Smooth muscle cell (in vitro differentiated cells): ENCODE measurements at regions not wholly inside any gene's neighbourhood (a gene's known extent, or its start where the extent isn't known, plus 50 kb on each side); places are given as distances from the start of the nearest gene placed in this dataset.
"Not testable (repeated sequence)": the region's sequence is repeated elsewhere in the genome, so short reads cannot be mapped to it uniquely, and the experiment has no call there.

Experiments used
- DNase-seq: peaks from one replicate; lab custom pipeline; 2025; ENCODE audit not compliant: unreplicated experiment; lab: John Stamatoyannopoulos, UW
- H2AFZ ChIP-seq: fragments of 200-600 bp; sonication (generic); 2 replicates; pipeline ENCODE4 v1.6.0; 2016; ENCODE audit warnings: antibody characterized with exemption, low read depth, mild to moderate bottlenecking
- H3F3A ChIP-seq: fragments of 200-600 bp; sonication (generic); 2 replicates; pipeline ENCODE4 v1.6.0; 2017; ENCODE audit warnings: antibody characterized with exemption, low read depth
- H3K27ac ChIP-seq: fragments of 200-600 bp; sonication (generic); 2 replicates; pipeline ENCODE4 v1.5.1; 2016; ENCODE audit warnings: low read depth, mild to moderate bottlenecking
- H3K27me3 ChIP-seq: fragments of 200-600 bp; sonication (generic); 2 replicates; pipeline ENCODE4 v1.6.1; 2016; ENCODE audit warnings: low read depth, mild to moderate bottlenecking
- H3K36me3 ChIP-seq: fragments of 200-600 bp; sonication (generic); 2 replicates; pipeline ENCODE4 v1.5.1; 2016; ENCODE audit warnings: low read depth
- H3K4me1 ChIP-seq: fragments of 200-600 bp; sonication (generic); 2 replicates; pipeline ENCODE4 v1.5.1; 2016; ENCODE audit warnings: low read depth
- H3K4me2 ChIP-seq: fragments of 200-600 bp; sonication (generic); 2 replicates; pipeline ENCODE4 v1.6.0; 2016; ENCODE audit warnings: mild to moderate bottlenecking
- H3K4me3 ChIP-seq: fragments of 200-600 bp; sonication (generic); 2 replicates; pipeline ENCODE4 v1.5.1; 2016; ENCODE audit warnings: mild to moderate bottlenecking
- H3K79me2 ChIP-seq: fragments of 200-600 bp; sonication (generic); 2 replicates; pipeline ENCODE4 v1.6.0; 2016; ENCODE audit warnings: low read depth, mild to moderate bottlenecking
- H3K9ac ChIP-seq: fragments of 200-600 bp; sonication (generic); 2 replicates; pipeline ENCODE4 v1.6.0; 2016; ENCODE audit warnings: low read depth
- H3K9me3 ChIP-seq: fragments of 200-600 bp; sonication (generic); replicated peaks from 2 replicates; pipeline ENCODE4 v1.5.1; 2016; ENCODE audit warnings: low read depth
- H4K20me1 ChIP-seq: fragments of 200-600 bp; sonication (generic); 2 replicates; pipeline ENCODE4 v1.6.0; 2016; ENCODE audit warnings: low read depth
- WGBS: methylation state at CpG from one replicate; pipeline ENCODE4 v1.1.7; 2016; ENCODE audit warnings: low lambda C conversion rate; 5-methylcytosine and 5-hydroxymethylcytosine counted together
- TF ChIP-seq, protein P1 (sequence below): fragments of 200-600 bp; sonication (generic); IDR thresholded peaks from 2 replicates; pipeline ENCODE4 v1.5.1; 2017; ENCODE audit warnings: borderline replicate concordance, mild to moderate bottlenecking, antibody characterized with exemption; ENCODE audit not compliant: insufficient read depth, poor library complexity, severe bottlenecking

DNA sequence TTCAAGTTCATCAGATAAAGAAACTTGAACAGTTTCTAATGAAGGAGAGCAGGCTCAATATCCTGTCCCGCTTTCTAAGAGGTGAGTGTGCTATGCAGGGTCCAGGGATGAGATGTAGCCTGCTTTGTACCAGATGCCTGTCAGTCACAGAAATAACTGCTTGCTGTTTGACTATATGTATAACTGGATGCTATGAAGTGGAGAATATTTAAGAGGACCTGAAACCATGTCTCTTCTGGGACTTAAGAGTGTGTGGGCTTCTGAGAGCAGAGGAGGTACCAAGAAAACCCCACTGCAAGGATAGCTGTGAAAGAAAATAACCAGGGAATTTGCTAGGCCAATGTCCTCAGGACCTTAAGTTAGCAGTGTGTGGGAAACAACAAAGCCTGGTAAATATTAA lies 246.3 kb upstream of the RFC3 start:
- Histone ChIP-seq H3K4me1 (no peaks in the 10 kb centered on the region), H3K4me2 (no peak overlapping the region), H3F3A (no peaks in the 10 kb centered on the region), H3K79me2 (no peaks in the 10 kb centered on the region), H4K20me1 (no peaks in the 10 kb centered on the region), H3K27me3 (no peaks in the 10 kb centered on the region), H3K36me3 (no peaks in the 10 kb centered on the region), H3K4me3 (no peak overlapping the region), H2AFZ (no peak overlapping the region), H3K9ac (no peak overlapping the region), H3K27ac (no peak overlapping the region), H3K9me3 (no peaks in the 10 kb centered on the region)
- TF ChIP-seq, protein P1, sequence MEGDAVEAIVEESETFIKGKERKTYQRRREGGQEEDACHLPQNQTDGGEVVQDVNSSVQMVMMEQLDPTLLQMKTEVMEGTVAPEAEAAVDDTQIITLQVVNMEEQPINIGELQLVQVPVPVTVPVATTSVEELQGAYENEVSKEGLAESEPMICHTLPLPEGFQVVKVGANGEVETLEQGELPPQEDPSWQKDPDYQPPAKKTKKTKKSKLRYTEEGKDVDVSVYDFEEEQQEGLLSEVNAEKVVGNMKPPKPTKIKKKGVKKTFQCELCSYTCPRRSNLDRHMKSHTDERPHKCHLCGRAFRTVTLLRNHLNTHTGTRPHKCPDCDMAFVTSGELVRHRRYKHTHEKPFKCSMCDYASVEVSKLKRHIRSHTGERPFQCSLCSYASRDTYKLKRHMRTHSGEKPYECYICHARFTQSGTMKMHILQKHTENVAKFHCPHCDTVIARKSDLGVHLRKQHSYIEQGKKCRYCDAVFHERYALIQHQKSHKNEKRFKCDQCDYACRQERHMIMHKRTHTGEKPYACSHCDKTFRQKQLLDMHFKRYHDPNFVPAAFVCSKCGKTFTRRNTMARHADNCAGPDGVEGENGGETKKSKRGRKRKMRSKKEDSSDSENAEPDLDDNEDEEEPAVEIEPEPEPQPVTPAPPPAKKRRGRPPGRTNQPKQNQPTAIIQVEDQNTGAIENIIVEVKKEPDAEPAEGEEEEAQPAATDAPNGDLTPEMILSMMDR: no peak
- WGBS: 97% methylated on average over 1 of the region's 1 CpG
- DNase-seq: no peak

GRCh38 chr13:33572322-33572721 lies 245.6 kb upstream of the RFC3 start:
- not testable (repeated sequence) for H3K4me3 ChIP-seq, H3K9ac ChIP-seq, H3K4me1 ChIP-seq, DNase-seq, H3K4me2 ChIP-seq, H3K79me2 ChIP-seq, H3K9me3 ChIP-seq, H3F3A ChIP-seq, H4K20me1 ChIP-seq, H3K36me3 ChIP-seq, H3K27me3 ChIP-seq, H3K27ac ChIP-seq, H2AFZ ChIP-seq
- WGBS: 79% methylated on average over 2 of the region's 2 CpGs

DNA sequence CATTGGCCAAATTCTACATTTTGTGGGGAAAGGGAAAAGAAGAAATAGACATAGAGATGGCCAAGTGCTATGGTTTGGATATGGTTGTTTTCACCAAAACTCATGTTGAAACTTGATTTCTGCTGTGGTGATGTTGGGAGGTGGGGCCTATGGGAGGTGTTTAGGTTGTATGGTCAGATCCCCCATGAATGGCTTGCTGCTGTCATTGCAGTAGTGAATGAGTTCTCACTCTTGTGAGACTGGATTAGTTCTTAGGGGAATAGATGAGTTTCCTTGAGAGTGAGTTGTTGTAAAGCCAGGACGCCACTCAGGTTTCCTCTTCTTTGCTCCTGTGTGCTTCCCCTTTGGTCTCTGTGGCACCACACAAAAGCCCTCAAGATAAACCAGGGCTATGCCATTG lies 242.6 kb upstream of the RFC3 start:
- TF ChIP-seq, protein P1: no peak
- H3K4me1 ChIP-seq: peaks cover 3% of the 10 kb centered on the region
- H3K27ac ChIP-seq: no peak overlapping the region
- H3K79me2 ChIP-seq: no peaks in the 10 kb centered on the region
- no peak overlapping the region for H3K4me2 ChIP-seq
- H3K27me3 ChIP-seq: no peaks in the 10 kb centered on the region
- 100% methylated on average over 1 of the region's 1 CpG for WGBS
- no peaks in the 10 kb centered on the region for H4K20me1 ChIP-seq
- no peak for DNase-seq
- H3K4me3 ChIP-seq: no peak overlapping the region
- H3K9me3 ChIP-seq: no peaks in the 10 kb centered on the region
- H3F3A ChIP-seq: no peaks in the 10 kb centered on the region
- no peak overlapping the region for H2AFZ ChIP-seq
- no peaks in the 10 kb centered on the region for H3K36me3 ChIP-seq
- no peak overlapping the region for H3K9ac ChIP-seq

- Histone ChIP-seq H3K4me2 (no peak overlapping the region), H3K9me3 (no peaks in the 10 kb centered on the region), H3K9ac (no peak overlapping the region), H2AFZ (peak overlapping the region; percentile 9), H3K36me3 (no peaks in the 10 kb centered on the region), H3F3A (no peaks in the 10 kb centered on the region), H3K4me3 (no peak overlapping the region), H4K20me1 (no peaks in the 10 kb centered on the region), H3K4me1 (peaks cover 3% of the 10 kb centered on the region), H3K79me2 (no peaks in the 10 kb centered on the region), H3K27ac (no peak overlapping the region), H3K27me3 (no peaks in the 10 kb centered on the region)
- no peak for DNase-seq
- TF ChIP-seq, protein P1: no peak
- 45% methylated on average over 2 of the region's 2 CpGs for WGBS
Measured at GRCh38 chr13:33577007-33577406, 240.9 kb upstream of the RFC3 start.
